GM21360 (cell line): ENCODE measurements at regions not wholly inside any gene's neighbourhood (a gene's known extent, or its start where the extent isn't known, plus 50 kb on each side); places are given as distances from the start of the nearest gene placed in this dataset.
A peak's percentile ranks its signal among the peaks of the same experiment; 100 is the strongest.
"Not testable (repeated sequence)": the region's sequence is repeated elsewhere in the genome, so short reads cannot be mapped to it uniquely, and the experiment has no call there.

Source experiments
- ATAC-seq: cut with Tn5 transposase; IDR thresholded peaks from one replicate; pipeline ENCODE4 v1.9.1; 2021; ENCODE audit warnings: mild to moderate bottlenecking, moderate library complexity; ENCODE audit not compliant: unreplicated experiment

GRCh38 chr3:110293660-110294059 is 778.0 kb upstream of the NECTIN3 start:
- ATAC-seq, result no peak

- ATAC-seq, result no peak
Measured at GRCh38 chr3:110296885-110297284, 774.7 kb upstream of the NECTIN3 start.

GRCh38 chr3:110301781-110302180 is 769.8 kb upstream of the NECTIN3 start:
- no peak for ATAC-seq

- no peak for ATAC-seq
Measured at GRCh38 chr3:110307065-110307809, 764.4 kb upstream of the NECTIN3 start.

GRCh38 chr3:110311541-110311940 is 760.1 kb upstream of the NECTIN3 start:
- ATAC-seq, result no peak

GRCh38 chr3:110314512-110315114 is 757.0 kb upstream of the NECTIN3 start:
- peak; percentile 91 for ATAC-seq

GRCh38 chr3:110318108-110318507 is 753.5 kb upstream of the NECTIN3 start:
- no peak for ATAC-seq

GRCh38 chr3:110323349-110323748 is 748.3 kb upstream of the NECTIN3 start:
- ATAC-seq, result no peak

GRCh38 chr3:110324171-110324705 is 747.4 kb upstream of the NECTIN3 start:
- no peak for ATAC-seq

- ATAC-seq, result no peak
Measured at GRCh38 chr3:110327870-110328269, 743.7 kb upstream of the NECTIN3 start.

- not testable (repeated sequence) for ATAC-seq
Measured at GRCh38 chr3:110331562-110331961, 740.1 kb upstream of the NECTIN3 start.

- no peak for ATAC-seq
Measured at GRCh38 chr3:110332629-110333028, 739.0 kb upstream of the NECTIN3 start.

GRCh38 chr3:110341047-110341446 is 730.6 kb upstream of the NECTIN3 start:
- no peak for ATAC-seq

- ATAC-seq, result no peak
Measured at GRCh38 chr3:110343376-110343775, 728.2 kb upstream of the NECTIN3 start.

- no peak for ATAC-seq
Measured at GRCh38 chr3:110343945-110344344, 727.7 kb upstream of the NECTIN3 start.

- ATAC-seq, result no peak
Measured at GRCh38 chr3:110344487-110344886, 727.1 kb upstream of the NECTIN3 start.

GRCh38 chr3:110344897-110345767 is 726.5 kb upstream of the NECTIN3 start:
- ATAC-seq, result no peak

- no peak for ATAC-seq
Measured at GRCh38 chr3:110349295-110349694, 722.3 kb upstream of the NECTIN3 start.

- ATAC-seq, result no peak
Measured at GRCh38 chr3:110352841-110353604, 718.6 kb upstream of the NECTIN3 start.

GRCh38 chr3:110362751-110363150 is 708.9 kb upstream of the NECTIN3 start:
- no peak for ATAC-seq

- ATAC-seq, result not testable (repeated sequence)
Measured at GRCh38 chr3:110367289-110367688, 704.3 kb upstream of the NECTIN3 start.
